A549 (cell line): ENCODE measurements at regions not wholly inside any gene's neighbourhood (a gene's known extent, or its start where the extent isn't known, plus 50 kb on each side); places are given as distances from the start of the nearest gene placed in this dataset.
"Not testable (repeated sequence)": the region's sequence is repeated elsewhere in the genome, so short reads cannot be mapped to it uniquely, and the experiment has no call there.

ENCODE experiments used
- ATAC-seq, 2 experiments: fragments of 200-7000 bp in 1 of 2; fragments of >200 bp in 1 of 2; cut with Nextera tagmentation in 1 of 2; cut with Tn5 transposase in 1 of 2; 3 replicates each; pipeline versions ENCODE4 v1.8.0 to v1.9.1; 2018 to 2020; ENCODE audit warnings: mild to moderate bottlenecking in 1 of 2, moderate library complexity in 1 of 2
- CTCF ChIA-PET: fragments of 300-600 bp; sonication (Branson Sonifier 250); formaldehyde crosslinking; extraction: SDS; loops from one replicate; lab custom pipeline; 2021; ENCODE audit warnings: antibody characterized with exemption, inconsistent platforms; lab: Yijun Ruan, JAX
- POLR2A ChIA-PET: fragments of 350-600 bp; formaldehyde crosslinking; extraction: SDS; loops from one replicate; lab custom pipeline; 2021; ENCODE audit warnings: antibody characterized with exemption, inconsistent platforms; lab: Yijun Ruan, JAX
- DNase-seq, 2 experiments: peaks; one replicate each; pipeline versions ENCODE4 v3.0.0 to v3.0.0-alpha.2; 2011 to 2016; ENCODE audit warnings: low read depth in 1 of 2, low spot score in 1 of 2
- FAIRE-seq: peaks from 2 replicates; lab custom pipeline; 2011; peaks lifted over from hg19 to GRCh38; lab: Jason Lieb, UNC
- H3K27ac ChIP-seq, 2 experiments: fragments of >200 bp; sonication (Bioruptor Twin); formaldehyde crosslinking; 3 replicates each; pipeline ENCODE4 v1.5.1; 2016 to 2017
- H3K4me1 ChIP-seq: fragments of >200 bp; sonication (Bioruptor Twin); formaldehyde crosslinking; 3 replicates; pipeline ENCODE4 v1.6.1; 2016
- H3K4me2 ChIP-seq: fragments of >200 bp; sonication (Bioruptor Twin); formaldehyde crosslinking; 3 replicates; pipeline ENCODE4 v1.6.1; 2016
- H3K4me3 ChIP-seq: fragments of >200 bp; sonication (Bioruptor Twin); formaldehyde crosslinking; 3 replicates; pipeline ENCODE4 v1.5.1; 2016
- H3K9me3 ChIP-seq: fragments of >200 bp; sonication (Bioruptor Twin); formaldehyde crosslinking; 3 replicates; pipeline ENCODE4 v1.6.1; 2016
- BCL3 ChIP-seq: fragments of >200 bp; sonication (Bioruptor Twin); formaldehyde crosslinking; IDR thresholded peaks from 3 replicates; pipeline ENCODE4 v1.6.1; 2016
- BHLHE40 ChIP-seq: IDR thresholded peaks from 2 replicates; pipeline ENCODE4 v1.6.1; 2012; ENCODE audit warnings: low read depth, low read length, inconsistent platforms
- E2F6 ChIP-seq: IDR thresholded peaks from 2 replicates; pipeline ENCODE4 v1.6.1; 2012; ENCODE audit warnings: low read depth, borderline replicate concordance
- EHF ChIP-seq: fragments of 250-450 bp; sonication (Bioruptor Pico); IDR thresholded peaks from 2 replicates; pipeline ENCODE4 v1.5.0; 2020; ENCODE audit warnings: mild to moderate bottlenecking
- EHMT2 ChIP-seq: fragments of 200-600 bp; sonication (generic); IDR thresholded peaks from 2 replicates; pipeline ENCODE4 v1.6.1; 2016; ENCODE audit warnings: antibody characterized with exemption, low read depth, mild to moderate bottlenecking, moderate library complexity
- EP300 ChIP-seq, 2 experiments: fragments of >200 bp; sonication (Bioruptor Twin); formaldehyde crosslinking; IDR thresholded peaks; 2 replicates in 1 of 2; 3 replicates in 1 of 2; pipeline ENCODE4 v1.6.1; 2016 to 2017
- GATA3 ChIP-seq: IDR thresholded peaks from 2 replicates; pipeline ENCODE4 v1.6.1; 2012; ENCODE audit warnings: borderline replicate concordance
- HDAC2 ChIP-seq: fragments of 200-600 bp; sonication (generic); IDR thresholded peaks from 2 replicates; pipeline ENCODE4 v1.6.1; 2016
- HOXB13 ChIP-seq: fragments of 250-450 bp; sonication (Bioruptor Pico); IDR thresholded peaks from 2 replicates; pipeline ENCODE4 v1.5.0; 2020; ENCODE audit warnings: low read depth, mild to moderate bottlenecking, moderate library complexity
- KDM5A ChIP-seq: fragments of 200-600 bp; sonication (generic); IDR thresholded peaks from 2 replicates; pipeline ENCODE4 v1.6.1; 2016; ENCODE audit warnings: antibody characterized with exemption, mild to moderate bottlenecking
- MYC ChIP-seq: IDR thresholded peaks from 2 replicates; pipeline ENCODE4 v1.6.1; 2012; ENCODE audit warnings: mild to moderate bottlenecking, inconsistent platforms, low read length, improper control_type of control experiment, borderline replicate concordance
- NFE2L2 ChIP-seq: fragments of 150-350 bp; conservative IDR thresholded peaks from 2 replicates; pipeline ENCODE4 v1.6.1; 2014; ENCODE audit warnings: low read length
- POLR2A ChIP-seq: IDR thresholded peaks from 2 replicates; pipeline ENCODE4 v1.6.1; 2012; ENCODE audit warnings: mild to moderate bottlenecking, low read length
- POLR2AphosphoS2 ChIP-seq: conservative IDR thresholded peaks from 2 replicates; pipeline ENCODE4 v1.6.1; 2012; ENCODE audit warnings: low read length, improper control_type of control experiment, inconsistent platforms
- RCOR1 ChIP-seq: fragments of 150-350 bp; IDR thresholded peaks from 2 replicates; pipeline ENCODE4 v1.6.1; 2014; ENCODE audit warnings: antibody characterized with exemption, low read length, low read depth
- SREBF2 ChIP-seq: fragments of 450-650 bp; IDR thresholded peaks from 2 replicates; pipeline ENCODE4 v1.6.1; 2014; ENCODE audit warnings: mild to moderate bottlenecking, moderate library complexity
- TFCP2L1 ChIP-seq: fragments of 250-450 bp; sonication (Bioruptor Pico); IDR thresholded peaks from 2 replicates; pipeline ENCODE4 v1.5.0; 2021; ENCODE audit warnings: mild to moderate bottlenecking
- TP53 ChIP-seq: fragments of 250-450 bp; sonication (Bioruptor Pico); IDR thresholded peaks from 2 replicates; pipeline ENCODE4 v1.5.0; 2021; ENCODE audit warnings: mild to moderate bottlenecking, moderate library complexity
- USF2 ChIP-seq: fragments of 450-650 bp; IDR thresholded peaks from 2 replicates; pipeline ENCODE4 v1.6.1; 2014; ENCODE audit warnings: antibody characterized with exemption
- ZFP36 ChIP-seq: fragments of 450-650 bp; IDR thresholded peaks from 2 replicates; pipeline ENCODE4 v1.6.1; 2014; ENCODE audit warnings: borderline replicate concordance; ENCODE audit not compliant: partially characterized antibody
- ZNF302 ChIP-seq: fragments of 250-450 bp; sonication (Bioruptor Pico); IDR thresholded peaks from 2 replicates; pipeline ENCODE4 v1.9.0; 2021; ENCODE audit warnings: inconsistent platforms, mild to moderate bottlenecking, moderate library complexity
- ZSCAN20 ChIP-seq: fragments of 250-450 bp; sonication (Bioruptor Pico); IDR thresholded peaks from 2 replicates; pipeline ENCODE4 v1.8.0; 2022; ENCODE audit warnings: mild to moderate bottlenecking, moderate library complexity
- WGBS: methylation state at CpG from one replicate; pipeline ENCODE4 v1.1.6; 2017; ENCODE audit errors: missing lambda C conversion rate; 5-methylcytosine and 5-hydroxymethylcytosine counted together

GRCh38 chr6:84842525-84843166 lies 78.2 kb upstream of the TBX18 start:
- CTCF ChIA-PET, result no interaction called here
- Histone ChIP-seq H3K27ac (no peak overlapping the region), H3K4me2 (no peak overlapping the region), H3K4me3 (no peak overlapping the region), H3K4me1 (peaks cover 4% of the 10 kb centered on the region; the same call in 1 of the 3 replicates)
- no peak for DNase-seq
- no peak for FAIRE-seq
- no peak for TF ChIP-seq EHMT2
- TF ChIP-seq ZFP36, result no peak
- no peak for TF ChIP-seq TP53
- TF ChIP-seq E2F6, result no peak
- TF ChIP-seq GATA3, result no peak
- no peak for TF ChIP-seq KDM5A
- TF ChIP-seq BHLHE40, result no peak
- TF ChIP-seq, all 56 proteins: peak for 0
- no peaks in the 10 kb centered on the region for H3K9me3 ChIP-seq
- no peak for ATAC-seq
- POLR2A ChIA-PET, result no interaction called here

- H3K4me1 ChIP-seq, CTCF ChIA-PET, FAIRE-seq, H3K27ac ChIP-seq, DNase-seq, H3K9me3 ChIP-seq, ATAC-seq, H3K4me3 ChIP-seq, H3K4me2 ChIP-seq, POLR2A ChIA-PET: not testable (repeated sequence)
- WGBS, result 75% methylated on average over 4 of the region's 5 CpGs
Observed at GRCh38 chr6:84837068-84837866, 72.9 kb upstream of the TBX18 start.

GRCh38 chr6:84836366-84836765 lies 72.0 kb upstream of the TBX18 start:
- no peak overlapping the region for H3K27ac ChIP-seq
- FAIRE-seq (no peak), DNase-seq (no peak)

GRCh38 chr6:84835340-84835739 lies 70.9 kb upstream of the TBX18 start:
- Histone ChIP-seq H3K9me3 (no peaks in the 10 kb centered on the region), H3K4me1 (no peaks in the 10 kb centered on the region), H3K4me2 (no peak overlapping the region), H3K4me3 (no peak overlapping the region), H3K27ac (no peak overlapping the region)
- WGBS, result 32% methylated on average over 1 of the region's 1 CpG
- ChIA-PET POLR2A (no interaction called here), CTCF (no interaction called here)
- DNase-seq (no peak), FAIRE-seq (no peak), ATAC-seq (no peak)
- TF ChIP-seq EP300 (IDR thresholded peaks at IDR 0.05) (no peak), KDM5A (no peak), POLR2AphosphoS2 (no peak), BCL3 (no peak), TP53 (no peak), TFCP2L1 (CRISPR knock-in tag) (no peak), BHLHE40 (no peak), MYC (no peak), HOXB13 (CRISPR knock-in tag) (no peak), NFE2L2 (no peak), HDAC2 (no peak)

More at GRCh38 chr6:84836366-84836765, 72.0 kb upstream of the TBX18 start:
- H3K4me1 ChIP-seq, result no peaks in the 10 kb centered on the region
- ChIA-PET POLR2A (no interaction called here), CTCF (no interaction called here)
- H3K9me3 ChIP-seq, result no peaks in the 10 kb centered on the region
- ATAC-seq, result no peak
- H3K4me3 ChIP-seq, result no peak overlapping the region
- TF ChIP-seq ZFP36 (no peak), NFE2L2 (no peak), SREBF2 (no peak), BHLHE40 (no peak), ZNF302 (CRISPR knock-in tag) (no peak), ZSCAN20 (CRISPR knock-in tag) (no peak), POLR2AphosphoS2 (no peak), RCOR1 (no peak), HOXB13 (CRISPR knock-in tag) (no peak), TFCP2L1 (CRISPR knock-in tag) (no peak), USF2 (no peak), POLR2A (no peak), EHF (CRISPR knock-in tag) (no peak)
- no peak overlapping the region for H3K4me2 ChIP-seq

- H3K27ac ChIP-seq, H3K4me2 ChIP-seq, H3K4me3 ChIP-seq, CTCF ChIA-PET, H3K4me1 ChIP-seq, ATAC-seq, DNase-seq, FAIRE-seq, POLR2A ChIA-PET, H3K9me3 ChIP-seq: not testable (repeated sequence)
- 88% methylated on average over 5 of the region's 6 CpGs for WGBS
Observed at GRCh38 chr6:84831924-84832323, 67.5 kb upstream of the TBX18 start.
